Stimulated activated naive CD8-positive, alpha-beta T cell treated with anti-CD3 and anti-CD28 coated beads, Interleukin-15, Interleukin-2, amounts not matched to agents 100 ng/mL and 50 ng/mL, for 24 hours (primary cell): ENCODE measurements at regions not wholly inside any gene's neighbourhood (a gene's known extent, or its start where the extent isn't known, plus 50 kb on each side); places are given as distances from the start of the nearest gene placed in this dataset.

Source experiments
- H3K27ac Mint-ChIP-seq: one replicate; pipeline ENCODE4 v1.8.0; 2021; ENCODE audit warnings: mild to moderate bottlenecking, mixed read lengths
- H3K27me3 Mint-ChIP-seq: one replicate; pipeline ENCODE4 v1.8.0; 2021; ENCODE audit warnings: mixed read lengths
- H3K36me3 Mint-ChIP-seq: one replicate; pipeline ENCODE4 v1.8.0; 2021; ENCODE audit warnings: low read depth, mixed read lengths
- H3K4me1 Mint-ChIP-seq: one replicate; pipeline ENCODE4 v1.8.0; 2021; ENCODE audit warnings: low read depth, mixed read lengths
- H3K4me3 Mint-ChIP-seq: one replicate; pipeline ENCODE4 v1.8.0; 2021; ENCODE audit warnings: mild to moderate bottlenecking, mixed read lengths
- H3K9me3 Mint-ChIP-seq: one replicate; pipeline ENCODE4 v1.8.0; 2021; ENCODE audit warnings: mixed read lengths

GRCh38 chr15:95499397-95499796 is 831.1 kb upstream of the NR2F2 start:
- H3K27ac Mint-ChIP-seq = no peak overlapping the region
- H3K36me3 Mint-ChIP-seq = no peaks in the 10 kb centered on the region
- no peak overlapping the region for H3K4me3 Mint-ChIP-seq
- H3K27me3 Mint-ChIP-seq = peaks cover 26% of the 10 kb centered on the region
- peaks cover 7% of the 10 kb centered on the region for H3K4me1 Mint-ChIP-seq
- no peaks in the 10 kb centered on the region for H3K9me3 Mint-ChIP-seq

DNA sequence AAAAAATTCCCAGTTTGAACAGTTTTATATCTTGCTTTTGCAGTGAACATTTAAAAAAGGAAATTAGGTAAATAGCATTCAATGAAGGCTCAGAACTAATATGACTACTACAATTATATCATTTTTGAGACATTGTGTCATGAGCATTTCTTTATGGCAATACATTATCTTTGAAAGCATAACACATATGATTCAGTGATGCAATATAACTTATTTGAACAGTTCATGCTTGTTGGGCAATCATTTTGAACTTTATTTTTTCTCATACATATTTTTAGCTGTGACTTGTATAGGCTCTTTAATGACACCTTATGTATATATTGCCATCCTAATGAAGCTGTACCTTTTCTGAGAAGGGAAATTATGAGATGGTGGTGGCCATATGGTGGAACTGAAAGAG is 828.6 kb upstream of the NR2F2 start:
- Mint-ChIP-seq H3K27me3 (peaks cover 7% of the 10 kb centered on the region), H3K4me1 (peaks cover 7% of the 10 kb centered on the region), H3K9me3 (no peaks in the 10 kb centered on the region), H3K27ac (no peak overlapping the region), H3K36me3 (no peaks in the 10 kb centered on the region), H3K4me3 (no peak overlapping the region)

DNA sequence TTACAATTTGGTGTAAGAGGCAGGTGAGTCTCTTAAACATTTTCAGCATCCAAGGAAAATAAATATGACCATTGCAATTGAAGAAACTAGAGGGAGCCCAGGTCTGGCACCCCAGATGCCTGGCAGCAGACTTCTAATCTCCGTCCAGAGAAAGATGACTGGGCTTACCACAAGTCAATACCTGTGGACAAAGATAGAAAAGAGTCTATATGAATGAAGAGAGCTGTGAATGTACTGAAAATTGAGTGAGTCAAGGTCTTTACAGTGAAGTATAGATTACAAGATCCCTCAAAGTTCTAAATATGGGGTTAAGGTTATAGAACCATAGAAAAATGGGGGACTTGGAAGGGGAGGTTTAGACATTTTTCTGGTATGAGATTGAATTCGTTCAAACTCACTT is 827.4 kb upstream of the NR2F2 start:
- Mint-ChIP-seq H3K36me3 (no peaks in the 10 kb centered on the region), H3K27me3 (no peaks in the 10 kb centered on the region)

GRCh38 chr15:95503640-95504225 is 826.8 kb upstream of the NR2F2 start:
- H3K27me3 Mint-ChIP-seq = no peaks in the 10 kb centered on the region

More for the DNA sequence above, 827.4 kb upstream of the NR2F2 start:
- no peak overlapping the region for H3K27ac Mint-ChIP-seq
- no peaks in the 10 kb centered on the region for H3K9me3 Mint-ChIP-seq
- H3K4me1 Mint-ChIP-seq = peaks cover 7% of the 10 kb centered on the region
- H3K4me3 Mint-ChIP-seq = no peak overlapping the region

GRCh38 chr15:95511671-95512070 is 818.8 kb upstream of the NR2F2 start:
- H3K9me3 Mint-ChIP-seq = peaks cover 19% of the 10 kb centered on the region
- H3K4me3 Mint-ChIP-seq = no peak overlapping the region
- no peaks in the 10 kb centered on the region for H3K36me3 Mint-ChIP-seq
- peaks cover 11% of the 10 kb centered on the region for H3K27me3 Mint-ChIP-seq
- no peaks in the 10 kb centered on the region for H3K4me1 Mint-ChIP-seq
- H3K27ac Mint-ChIP-seq = no peak overlapping the region

More at GRCh38 chr15:95503640-95504225, 826.8 kb upstream of the NR2F2 start:
- Mint-ChIP-seq H3K4me3 (no peak overlapping the region), H3K27ac (no peak overlapping the region), H3K36me3 (no peaks in the 10 kb centered on the region), H3K4me1 (peaks cover 7% of the 10 kb centered on the region), H3K9me3 (no peaks in the 10 kb centered on the region)

DNA sequence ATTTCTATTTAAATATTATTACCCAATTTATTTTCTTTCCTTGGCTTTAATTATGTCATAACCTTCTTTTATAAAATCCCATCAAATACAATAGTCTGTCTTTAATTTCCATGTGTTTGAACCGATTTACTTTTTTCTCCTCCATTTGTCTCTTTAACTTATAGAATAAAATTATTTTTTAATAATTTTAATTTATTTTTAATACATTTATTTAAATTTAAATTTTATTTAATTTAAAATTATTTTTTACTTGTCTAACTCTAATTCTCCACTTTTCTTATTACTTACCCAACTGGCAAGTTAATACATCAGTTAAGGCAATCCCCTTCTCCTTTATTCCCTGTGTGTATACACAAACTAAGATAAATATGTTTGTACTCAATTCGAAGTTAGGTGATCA is 817.6 kb upstream of the NR2F2 start:
- Mint-ChIP-seq H3K36me3 (no peaks in the 10 kb centered on the region), H3K27ac (no peak overlapping the region), H3K4me1 (no peaks in the 10 kb centered on the region), H3K9me3 (peaks cover 19% of the 10 kb centered on the region), H3K27me3 (peaks cover 11% of the 10 kb centered on the region), H3K4me3 (no peak overlapping the region)

DNA sequence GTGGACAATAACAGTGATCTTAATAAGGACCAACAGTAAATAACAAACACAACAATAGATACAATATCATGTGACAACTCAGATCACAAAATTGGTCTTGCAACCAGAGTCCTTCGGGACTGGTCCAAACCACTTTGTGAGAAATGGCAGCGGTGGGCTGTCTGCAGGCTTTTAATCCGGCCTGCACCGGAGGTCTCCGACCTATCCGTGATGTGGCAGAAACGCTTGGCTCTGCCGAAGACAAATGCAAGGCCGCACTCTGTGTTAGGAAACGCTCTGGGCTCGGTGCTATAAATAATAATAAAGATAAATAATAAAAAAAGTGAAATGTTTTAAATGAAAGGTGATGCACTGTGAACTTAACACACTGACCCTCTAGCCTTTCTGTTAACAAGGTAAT is 810.6 kb upstream of the NR2F2 start:
- Mint-ChIP-seq H3K9me3 (no peaks in the 10 kb centered on the region), H3K27me3 (peaks cover 11% of the 10 kb centered on the region), H3K4me3 (no peak overlapping the region), H3K27ac (no peak overlapping the region), H3K36me3 (no peaks in the 10 kb centered on the region), H3K4me1 (no peaks in the 10 kb centered on the region)

GRCh38 chr15:95520511-95520910 is 810.0 kb upstream of the NR2F2 start:
- H3K36me3 Mint-ChIP-seq = no peaks in the 10 kb centered on the region

DNA sequence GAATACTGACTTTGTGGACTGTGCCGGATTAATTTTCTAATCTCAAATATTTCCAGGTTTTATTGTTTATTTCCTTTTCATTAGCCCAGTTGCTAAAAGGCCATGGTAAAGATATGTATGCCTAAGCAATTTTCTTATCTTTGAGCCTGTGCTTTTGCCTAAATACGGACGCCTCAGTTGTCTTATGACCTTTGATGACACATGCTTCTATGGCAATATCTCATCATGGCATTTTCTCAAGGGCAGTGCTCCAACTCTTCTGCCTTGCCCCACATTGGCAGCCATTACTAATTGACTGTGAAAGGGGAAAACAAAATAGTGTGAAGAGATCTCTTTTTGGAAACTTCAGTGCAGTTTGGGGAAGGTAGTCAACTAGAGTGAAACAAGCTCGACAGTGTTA is 809.6 kb upstream of the NR2F2 start:
- no peaks in the 10 kb centered on the region for H3K36me3 Mint-ChIP-seq
- peaks cover 3% of the 10 kb centered on the region for H3K27me3 Mint-ChIP-seq
- no peaks in the 10 kb centered on the region for H3K9me3 Mint-ChIP-seq
- no peaks in the 10 kb centered on the region for H3K4me1 Mint-ChIP-seq
- no peak overlapping the region for H3K27ac Mint-ChIP-seq
- no peak overlapping the region for H3K4me3 Mint-ChIP-seq

More at GRCh38 chr15:95520511-95520910, 810.0 kb upstream of the NR2F2 start:
- Mint-ChIP-seq H3K4me3 (no peak overlapping the region), H3K27ac (no peak overlapping the region), H3K9me3 (no peaks in the 10 kb centered on the region), H3K27me3 (peaks cover 7% of the 10 kb centered on the region), H3K4me1 (no peaks in the 10 kb centered on the region)

DNA sequence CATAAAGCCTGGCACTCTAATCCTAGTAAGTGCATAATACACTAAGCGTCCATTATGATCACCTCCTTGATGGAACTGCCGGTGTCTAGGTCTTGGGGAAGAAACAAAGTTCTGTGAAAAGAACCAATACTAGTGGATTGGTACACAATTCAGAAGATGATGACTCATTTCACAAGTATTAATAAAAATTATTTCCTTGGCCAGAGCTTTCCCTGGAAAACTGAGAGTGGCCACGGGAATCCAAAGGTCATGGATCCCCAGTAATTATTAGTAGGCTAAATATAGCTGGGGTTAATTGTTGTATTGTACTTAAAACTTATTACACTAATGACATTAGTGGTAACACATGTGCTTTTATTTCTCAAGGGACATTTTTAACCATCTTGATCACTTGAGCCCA is 808.0 kb upstream of the NR2F2 start:
- Mint-ChIP-seq H3K36me3 (no peaks in the 10 kb centered on the region), H3K27ac (no peak overlapping the region), H3K4me3 (no peak overlapping the region), H3K4me1 (no peaks in the 10 kb centered on the region), H3K27me3 (no peaks in the 10 kb centered on the region), H3K9me3 (peaks cover 7% of the 10 kb centered on the region)

DNA sequence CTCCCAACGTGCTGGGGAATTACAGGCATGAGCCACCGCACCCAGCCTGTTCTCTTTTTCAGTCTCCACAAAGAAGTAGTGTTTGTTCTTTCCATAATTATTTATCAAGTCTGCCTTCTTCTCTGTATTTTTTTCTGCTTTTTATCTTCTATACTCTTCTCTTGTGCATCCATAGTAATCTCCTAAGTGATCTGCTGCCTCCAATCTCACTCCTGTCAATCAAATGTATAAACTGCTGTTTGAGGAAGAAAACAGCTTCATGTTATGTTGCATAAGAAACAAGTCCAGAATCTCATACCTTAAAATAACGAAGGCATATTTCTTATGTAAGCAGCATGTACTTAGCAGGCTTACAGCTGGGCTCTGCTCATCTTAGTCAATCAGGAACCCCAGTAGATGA is 801.6 kb upstream of the NR2F2 start:
- H3K36me3 Mint-ChIP-seq = no peaks in the 10 kb centered on the region
- H3K27ac Mint-ChIP-seq = no peak overlapping the region
- no peak overlapping the region for H3K4me3 Mint-ChIP-seq
- H3K4me1 Mint-ChIP-seq = no peaks in the 10 kb centered on the region
- H3K27me3 Mint-ChIP-seq = peaks cover 4% of the 10 kb centered on the region
- peaks cover 15% of the 10 kb centered on the region for H3K9me3 Mint-ChIP-seq

GRCh38 chr15:95536638-95537037 is 793.9 kb upstream of the NR2F2 start:
- Mint-ChIP-seq H3K9me3 (no peaks in the 10 kb centered on the region), H3K36me3 (no peaks in the 10 kb centered on the region), H3K4me1 (no peaks in the 10 kb centered on the region), H3K4me3 (no peak overlapping the region), H3K27me3 (peaks cover 4% of the 10 kb centered on the region), H3K27ac (no peak overlapping the region)

- Mint-ChIP-seq H3K27me3 (peaks cover 7% of the 10 kb centered on the region), H3K9me3 (no peaks in the 10 kb centered on the region)
Observed at GRCh38 chr15:95538693-95539092, 791.8 kb upstream of the NR2F2 start.

DNA sequence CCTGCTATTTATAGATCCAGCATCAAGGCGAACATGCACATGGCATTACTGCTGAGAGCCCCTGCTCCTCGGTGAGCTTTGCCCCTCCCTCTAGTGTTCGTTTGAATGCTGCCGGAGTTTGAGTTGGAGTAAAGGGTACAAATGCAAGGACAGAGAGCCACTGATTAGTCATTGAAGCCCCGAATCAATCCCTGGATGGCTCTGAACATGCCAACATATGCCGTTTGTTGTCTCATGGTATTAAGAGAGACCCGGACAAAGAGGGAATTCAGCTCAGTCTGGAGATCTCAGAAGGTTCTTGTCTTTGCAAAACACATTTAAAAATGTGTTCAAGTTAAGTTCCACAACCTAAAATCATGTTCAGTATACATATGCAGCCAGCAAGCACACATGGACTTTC is 789.2 kb upstream of the NR2F2 start:
- no peaks in the 10 kb centered on the region for H3K36me3 Mint-ChIP-seq
- H3K27me3 Mint-ChIP-seq = peaks cover 7% of the 10 kb centered on the region
- H3K27ac Mint-ChIP-seq = no peak overlapping the region
- H3K4me3 Mint-ChIP-seq = no peak overlapping the region
- H3K4me1 Mint-ChIP-seq = no peaks in the 10 kb centered on the region
- no peaks in the 10 kb centered on the region for H3K9me3 Mint-ChIP-seq

More at GRCh38 chr15:95538693-95539092, 791.8 kb upstream of the NR2F2 start:
- Mint-ChIP-seq H3K36me3 (no peaks in the 10 kb centered on the region), H3K4me1 (no peaks in the 10 kb centered on the region), H3K27ac (no peak overlapping the region), H3K4me3 (no peak overlapping the region)

DNA sequence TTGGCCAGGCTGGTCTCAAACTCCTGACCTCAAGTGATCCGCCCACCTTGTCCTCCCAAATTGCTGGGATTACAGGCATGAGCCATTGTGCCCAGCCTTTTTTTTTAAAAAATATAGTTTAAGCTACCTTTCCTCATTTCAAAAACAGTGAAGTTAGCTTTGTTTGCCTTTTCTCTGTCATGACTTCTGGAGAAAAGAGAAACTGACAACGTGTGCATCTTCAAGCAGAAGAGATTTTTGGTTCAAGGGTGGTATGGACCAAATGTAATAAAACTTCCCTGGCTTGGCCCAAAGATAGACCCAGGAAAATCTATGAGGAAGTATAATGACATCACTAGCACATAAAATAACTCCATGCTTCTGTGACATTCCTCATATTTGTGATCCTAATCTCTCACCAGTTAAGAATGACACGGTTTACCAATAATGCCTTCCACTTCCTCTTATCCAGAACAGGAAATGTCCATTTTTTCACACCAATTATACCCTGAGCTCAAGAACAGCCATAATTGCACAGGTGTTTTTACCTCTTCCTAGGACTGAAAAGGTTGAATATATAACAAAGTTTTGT is 781.2 kb upstream of the NR2F2 start:
- H3K36me3 Mint-ChIP-seq = no peaks in the 10 kb centered on the region
- H3K4me1 Mint-ChIP-seq = no peaks in the 10 kb centered on the region
- H3K4me3 Mint-ChIP-seq = no peak overlapping the region
- no peaks in the 10 kb centered on the region for H3K9me3 Mint-ChIP-seq
- peaks cover 21% of the 10 kb centered on the region for H3K27me3 Mint-ChIP-seq
- H3K27ac Mint-ChIP-seq = no peak overlapping the region

- Mint-ChIP-seq H3K27ac (no peak overlapping the region), H3K4me1 (no peaks in the 10 kb centered on the region)
Observed at GRCh38 chr15:95550702-95551101, 779.8 kb upstream of the NR2F2 start.

More at GRCh38 chr15:95550702-95551101, 779.8 kb upstream of the NR2F2 start:
- H3K27me3 Mint-ChIP-seq = peaks cover 28% of the 10 kb centered on the region
- H3K4me3 Mint-ChIP-seq = no peak overlapping the region
- no peaks in the 10 kb centered on the region for H3K9me3 Mint-ChIP-seq
- no peaks in the 10 kb centered on the region for H3K36me3 Mint-ChIP-seq
